Coronary artery (tissue), 2 donors: ENCODE measurements at regions not wholly inside any gene's neighbourhood (a gene's known extent, or its start where the extent isn't known, plus 50 kb on each side); places are given as distances from the start of the nearest gene placed in this dataset.

Experiments
- DNase-seq: peaks from one replicate; pipeline ENCODE4 v3.0.0-alpha.2; 2017; ENCODE audit warnings: low spot score
- H3K27ac ChIP-seq, 2 donors: fragments of 200-600 bp; sonication (generic); one replicate each; pipeline ENCODE4 v1.5.1; 2016 to 2019
- H3K4me3 ChIP-seq: fragments of 200-600 bp; sonication (generic); 2 replicates; pipeline ENCODE4 v1.5.1; 2016; ENCODE audit warnings: mild to moderate bottlenecking, moderate library complexity
- CTCF ChIP-seq: fragments of 200-600 bp; sonication (generic); IDR thresholded peaks from one replicate; pipeline ENCODE4 v1.5.1; 2019; ENCODE audit warnings: antibody characterized with exemption

GRCh38 chr6:159594750-159595117 lies 98.3 kb downstream of the SOD2 start:
- Histone ChIP-seq H3K4me3 (no peak overlapping the region), H3K27ac (peak overlapping the region; percentile 30 to 58)
- no peak for DNase-seq
- TF ChIP-seq CTCF = no peak

GRCh38 chr6:159594106-159594749 lies 98.8 kb downstream of the SOD2 start:
- Histone ChIP-seq H3K4me3 (no peak overlapping the region), H3K27ac (peak overlapping the region; percentile 30 to 53)
- no peak for TF ChIP-seq CTCF
- no peak for DNase-seq

- DNase-seq = no peak
- TF ChIP-seq CTCF = no peak
- H3K27ac ChIP-seq = no peak overlapping the region
- no peak overlapping the region for H3K4me3 ChIP-seq
Observed at GRCh38 chr6:159590835-159591234, 102.2 kb downstream of the SOD2 start.

- no peak for TF ChIP-seq CTCF
- Histone ChIP-seq H3K4me3 (no peak overlapping the region), H3K27ac (no peak overlapping the region)
- no peak for DNase-seq
Observed at GRCh38 chr6:159586684-159587083, 106.4 kb downstream of the SOD2 start.

GRCh38 chr6:159582736-159583135 lies 110.3 kb downstream of the SOD2 start:
- H3K4me3 ChIP-seq = no peak overlapping the region
- no peak for DNase-seq
- no peak for TF ChIP-seq CTCF
- H3K27ac ChIP-seq = no peak overlapping the region

GRCh38 chr6:159578629-159579028 lies 114.4 kb downstream of the SOD2 start:
- no peak for DNase-seq
- Histone ChIP-seq H3K27ac (no peak overlapping the region), H3K4me3 (no peak overlapping the region)
- TF ChIP-seq CTCF = no peak

- DNase-seq = no peak
- Histone ChIP-seq H3K27ac (no peak overlapping the region), H3K4me3 (no peak overlapping the region)
- TF ChIP-seq CTCF = no peak
Observed at GRCh38 chr6:159577564-159577963, 115.5 kb downstream of the SOD2 start.
